ENCODE measurements at regions not wholly inside any gene's neighbourhood (a gene's known extent, or its start where the extent isn't known, plus 50 kb on each side); places are given as distances from the start of the nearest gene placed in this dataset.

DNA sequence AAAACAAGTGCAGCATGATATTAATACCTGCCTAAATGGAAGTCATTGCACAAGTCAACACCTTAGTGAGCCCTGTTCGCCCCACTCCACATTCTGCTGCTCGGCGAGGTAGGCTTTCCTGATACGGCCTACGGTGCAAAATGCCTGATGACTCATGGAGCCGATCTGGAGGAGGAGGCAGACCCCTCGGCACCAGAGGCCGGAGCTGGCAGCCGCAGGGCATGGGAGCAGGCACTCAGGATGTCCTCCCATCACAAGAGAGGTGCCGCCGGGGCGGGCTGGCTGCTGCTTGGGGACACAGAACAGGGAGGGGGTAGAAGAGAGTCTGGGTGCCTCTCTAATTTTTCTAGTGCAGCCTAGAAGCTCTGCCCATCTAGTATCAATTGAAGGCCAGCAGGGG lies 418.5 kb upstream of the MGMT start:
- in situ Hi-C loops (cut with MboI; ENCODE audit: low pct_unique_long_range_greater_than_20kb, low sequenced_read_pairs, unreplicated experiment), result no loop called here
- no peak for DNase-seq (ENCODE audit: low spot score)

DNA sequence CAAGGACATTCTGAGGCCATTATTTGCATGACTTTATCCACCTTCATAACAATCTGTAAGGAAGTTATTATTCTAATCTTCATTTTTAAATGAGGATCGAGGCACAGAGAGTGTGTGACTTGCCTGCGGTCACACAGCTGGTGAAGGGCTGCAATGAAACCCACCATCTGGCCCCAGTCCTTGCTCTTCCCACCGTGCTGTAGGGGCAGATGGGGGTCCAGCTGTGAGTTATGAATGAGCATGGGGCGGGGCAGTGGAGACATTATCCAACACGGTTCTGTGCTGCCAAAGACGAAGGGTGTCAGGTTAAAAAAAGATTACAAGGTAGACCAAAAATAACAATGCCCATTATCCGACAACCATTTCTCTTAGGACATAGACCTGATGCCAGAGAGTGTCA lies 417.5 kb upstream of the MGMT start:
- TF ChIP-seq, protein P1, sequence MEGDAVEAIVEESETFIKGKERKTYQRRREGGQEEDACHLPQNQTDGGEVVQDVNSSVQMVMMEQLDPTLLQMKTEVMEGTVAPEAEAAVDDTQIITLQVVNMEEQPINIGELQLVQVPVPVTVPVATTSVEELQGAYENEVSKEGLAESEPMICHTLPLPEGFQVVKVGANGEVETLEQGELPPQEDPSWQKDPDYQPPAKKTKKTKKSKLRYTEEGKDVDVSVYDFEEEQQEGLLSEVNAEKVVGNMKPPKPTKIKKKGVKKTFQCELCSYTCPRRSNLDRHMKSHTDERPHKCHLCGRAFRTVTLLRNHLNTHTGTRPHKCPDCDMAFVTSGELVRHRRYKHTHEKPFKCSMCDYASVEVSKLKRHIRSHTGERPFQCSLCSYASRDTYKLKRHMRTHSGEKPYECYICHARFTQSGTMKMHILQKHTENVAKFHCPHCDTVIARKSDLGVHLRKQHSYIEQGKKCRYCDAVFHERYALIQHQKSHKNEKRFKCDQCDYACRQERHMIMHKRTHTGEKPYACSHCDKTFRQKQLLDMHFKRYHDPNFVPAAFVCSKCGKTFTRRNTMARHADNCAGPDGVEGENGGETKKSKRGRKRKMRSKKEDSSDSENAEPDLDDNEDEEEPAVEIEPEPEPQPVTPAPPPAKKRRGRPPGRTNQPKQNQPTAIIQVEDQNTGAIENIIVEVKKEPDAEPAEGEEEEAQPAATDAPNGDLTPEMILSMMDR (IDR thresholded peaks at IDR 0.05; ENCODE audit: extremely low read depth, insufficient read depth, missing control alignments), result no peak
- no peak for DNase-seq (ENCODE audit: low spot score)
- in situ Hi-C loops (cut with MboI; ENCODE audit: low pct_unique_long_range_greater_than_20kb, low sequenced_read_pairs, unreplicated experiment), result no loop called here

More for the DNA sequence above, 418.5 kb upstream of the MGMT start:
- TF ChIP-seq, protein P1 (IDR thresholded peaks at IDR 0.05; ENCODE audit: extremely low read depth, insufficient read depth, missing control alignments), result no peak

DNA sequence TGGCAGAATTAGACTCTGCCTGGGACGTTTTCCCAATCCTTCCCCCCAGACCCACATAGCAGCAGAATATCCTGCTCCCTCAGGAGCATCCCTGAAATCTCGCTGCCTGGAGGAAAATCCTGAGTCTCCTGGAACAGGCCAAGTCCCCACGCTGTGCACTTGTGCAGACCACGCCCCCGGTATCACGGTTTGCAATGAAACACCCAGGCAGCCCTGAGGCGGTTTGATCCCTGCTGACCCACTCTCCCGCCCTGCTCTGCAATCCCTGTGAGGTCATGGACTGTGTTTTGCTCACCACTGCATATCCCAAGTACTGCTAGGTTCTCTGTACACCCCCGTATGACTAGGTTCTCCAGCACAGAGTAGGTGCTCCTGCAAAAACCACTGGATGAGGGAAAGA lies 411.8 kb upstream of the MGMT start:
- TF ChIP-seq, protein P1 (IDR thresholded peaks at IDR 0.05; ENCODE audit: extremely low read depth, insufficient read depth, missing control alignments), result no peak
- no peak for DNase-seq (ENCODE audit: low spot score)
- in situ Hi-C loops (cut with MboI; ENCODE audit: low pct_unique_long_range_greater_than_20kb, low sequenced_read_pairs, unreplicated experiment), result no loop called here

DNA sequence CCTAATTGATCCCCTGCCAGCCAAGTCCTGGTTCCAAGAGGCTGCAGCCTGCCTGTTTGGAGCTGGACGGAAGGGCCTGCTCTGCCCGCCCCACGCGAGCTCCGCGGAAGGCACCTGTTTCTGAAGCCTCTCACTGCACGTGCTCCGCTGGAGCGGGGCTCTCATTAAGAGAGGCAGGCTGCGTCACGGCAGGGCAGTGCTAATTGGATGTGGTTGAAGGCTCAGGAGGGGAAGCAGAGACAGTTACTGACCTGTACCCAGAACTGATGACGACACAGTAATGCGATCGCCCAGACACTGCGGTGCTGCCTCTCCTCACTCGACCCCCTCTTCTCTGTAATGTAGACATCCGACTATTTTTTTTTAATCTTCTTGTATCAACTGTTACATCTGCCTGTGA lies 411.1 kb upstream of the MGMT start:
- DNase-seq (ENCODE audit: low spot score), result no peak
- in situ Hi-C loops (cut with MboI; ENCODE audit: low pct_unique_long_range_greater_than_20kb, low sequenced_read_pairs, unreplicated experiment), result no loop called here
- TF ChIP-seq, protein P1 (IDR thresholded peaks at IDR 0.05; ENCODE audit: extremely low read depth, insufficient read depth, missing control alignments), result no peak

DNA sequence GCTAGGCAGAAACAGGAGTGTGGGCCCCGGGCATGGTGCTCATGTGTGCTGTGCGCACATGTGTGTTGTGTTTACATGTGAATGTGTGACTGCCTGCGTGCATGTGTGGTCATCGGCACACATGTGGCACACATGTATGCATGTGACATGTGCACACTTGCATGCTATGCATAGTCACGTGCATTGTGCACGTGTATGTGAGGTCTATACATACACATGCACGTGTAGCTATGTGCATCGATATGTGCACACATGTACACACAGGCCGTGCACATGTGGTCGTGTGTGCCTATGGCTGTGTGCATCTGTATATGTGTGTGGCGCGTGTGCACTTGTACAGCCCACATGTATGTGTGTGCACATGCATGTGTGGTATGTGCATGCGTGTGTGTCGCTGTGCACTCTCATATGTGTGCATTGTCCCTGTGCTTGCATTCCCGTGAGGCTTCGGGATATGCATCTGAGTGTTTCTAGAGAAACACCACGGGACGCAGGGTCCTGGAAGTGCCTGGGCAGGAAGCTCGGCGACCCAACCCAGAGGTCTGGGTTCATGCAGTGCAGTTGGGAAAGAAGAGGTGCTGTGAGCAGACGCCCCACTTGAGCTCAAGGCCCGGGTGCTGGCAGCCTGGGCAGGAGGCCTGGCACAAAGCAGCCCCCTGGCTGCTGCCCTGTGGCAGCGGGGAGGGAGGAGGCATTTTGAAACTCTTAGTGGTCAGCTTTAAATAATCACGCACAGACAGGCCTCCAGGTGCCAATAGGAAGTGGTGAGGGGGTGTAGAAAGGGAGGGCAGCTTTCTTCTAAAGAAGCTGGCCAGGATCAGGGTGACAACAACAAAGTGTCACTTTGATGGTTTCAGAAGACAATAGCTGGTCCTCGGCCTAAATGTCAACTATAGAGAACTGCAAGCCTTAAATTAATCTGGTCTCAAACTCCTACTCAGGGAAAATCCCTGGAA lies 410.0 kb upstream of the MGMT start:
- TF ChIP-seq, protein P1 (IDR thresholded peaks at IDR 0.05; ENCODE audit: extremely low read depth, insufficient read depth, missing control alignments), result no peak
- DNase-seq (ENCODE audit: low spot score), result no peak
- in situ Hi-C loops (cut with MboI; ENCODE audit: low pct_unique_long_range_greater_than_20kb, low sequenced_read_pairs, unreplicated experiment), result no loop called here

DNA sequence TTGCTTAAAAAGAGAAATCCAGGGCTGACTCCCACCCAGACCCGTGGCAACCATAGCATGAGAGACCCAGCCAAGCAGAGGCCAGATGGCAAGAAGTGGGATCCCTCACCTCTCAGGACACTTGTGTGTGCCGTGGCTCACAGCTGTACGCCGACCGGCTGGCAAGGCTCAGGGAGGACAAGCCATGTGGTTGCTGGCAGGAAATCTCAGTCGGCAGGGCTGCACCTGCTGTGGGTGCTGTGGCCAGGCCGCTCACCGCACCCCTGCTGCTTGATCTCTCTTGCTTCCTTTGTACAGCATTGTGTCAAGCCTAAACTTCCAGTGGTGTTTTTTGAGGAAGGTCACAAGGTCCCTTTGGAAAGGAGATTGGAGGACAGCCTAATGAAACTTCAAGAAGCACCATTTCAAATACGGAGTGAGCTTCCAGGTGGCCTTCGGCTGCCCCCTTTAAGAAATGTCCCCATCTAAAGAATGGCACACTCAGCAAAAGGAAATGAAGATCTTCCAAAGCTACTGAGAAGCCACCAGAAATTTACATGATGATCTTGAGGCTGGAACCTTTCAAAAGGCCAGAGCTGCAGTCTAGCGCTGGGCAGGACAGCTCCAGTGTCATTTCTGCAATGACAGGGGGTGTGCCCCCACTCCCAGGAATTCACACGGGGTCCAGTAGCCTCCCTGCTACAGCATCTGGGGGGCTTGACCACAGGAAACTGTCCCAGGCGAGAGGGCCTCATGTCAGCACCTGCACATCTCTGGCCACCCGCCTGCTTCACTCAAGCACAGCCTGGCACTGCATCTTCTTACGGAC lies 409.0 kb upstream of the MGMT start:
- in situ Hi-C loops (cut with MboI; ENCODE audit: low pct_unique_long_range_greater_than_20kb, low sequenced_read_pairs, unreplicated experiment), result no loop called here

More for the DNA sequence above, 409.0 kb upstream of the MGMT start:
- TF ChIP-seq, protein P1 (IDR thresholded peaks at IDR 0.05; ENCODE audit: extremely low read depth, insufficient read depth, missing control alignments), result no peak
- no peak for DNase-seq (ENCODE audit: low spot score)
